GM23338 (cell line): ENCODE measurements at regions not wholly inside any gene's neighbourhood (a gene's known extent, or its start where the extent isn't known, plus 50 kb on each side); places are given as distances from the start of the nearest gene placed in this dataset.

Experiments
- ATAC-seq: fragments of 200-7000 bp; cut with Tn5 transposase; 3 replicates; pipeline ENCODE4 v1.9.1; 2020
- DNase-seq: peaks from one replicate; pipeline ENCODE4 v3.0.0-alpha.2; 2015; ENCODE audit warnings: low spot score
- H2AFZ ChIP-seq: fragments of 200-600 bp; sonication (generic); 2 replicates; pipeline ENCODE4 v1.8.0; 2016; ENCODE audit warnings: antibody characterized with exemption, mild to moderate bottlenecking, moderate library complexity
- H3F3A ChIP-seq: fragments of 200-600 bp; sonication (generic); replicated peaks from 2 replicates; pipeline ENCODE4 v1.8.0; 2017; ENCODE audit warnings: antibody characterized with exemption, mixed run types, low read depth
- H3K27ac ChIP-seq: fragments of 200-600 bp; sonication (generic); 2 replicates; pipeline ENCODE4 v1.6.1; 2016; ENCODE audit warnings: low read depth
- H3K27me3 ChIP-seq: fragments of 200-600 bp; sonication (generic); 2 replicates; pipeline ENCODE4 v1.8.0; 2016; ENCODE audit warnings: mild to moderate bottlenecking, mixed run types, moderate library complexity; ENCODE audit not compliant: insufficient read depth
- H3K36me3 ChIP-seq: fragments of 200-600 bp; sonication (generic); 2 replicates; pipeline ENCODE4 v1.8.0; 2016; ENCODE audit warnings: mild to moderate bottlenecking; ENCODE audit not compliant: insufficient read depth
- H3K4me1 ChIP-seq: fragments of 200-600 bp; sonication (generic); 2 replicates; pipeline ENCODE4 v1.8.0; 2016; ENCODE audit warnings: mild to moderate bottlenecking, moderate library complexity; ENCODE audit not compliant: insufficient read depth
- H3K4me2 ChIP-seq: fragments of 200-600 bp; sonication (generic); 2 replicates; pipeline ENCODE4 v1.7.1; 2017; ENCODE audit warnings: mixed run types
- H3K4me3 ChIP-seq: fragments of 200-600 bp; sonication (generic); 2 replicates; pipeline ENCODE4 v1.6.1; 2016; ENCODE audit warnings: mixed run types
- H3K79me2 ChIP-seq: fragments of 200-600 bp; sonication (generic); replicated peaks from 2 replicates; pipeline ENCODE4 v1.8.0; 2017; ENCODE audit warnings: mild to moderate bottlenecking; ENCODE audit not compliant: insufficient read depth
- H3K9me2 ChIP-seq: fragments of 200-600 bp; sonication (generic); 2 replicates; pipeline ENCODE4 v1.8.0; 2017; ENCODE audit not compliant: insufficient read depth
- H4K20me1 ChIP-seq: fragments of 200-600 bp; sonication (generic); replicated peaks from 2 replicates; pipeline ENCODE4 v1.8.0; 2017; ENCODE audit warnings: mild to moderate bottlenecking; ENCODE audit not compliant: insufficient read depth
- H3K27ac Mint-ChIP-seq: 2 replicates; pipeline ENCODE4 v1.8.0; 2020; ENCODE audit warnings: inconsistent platforms, mild to moderate bottlenecking, moderate library complexity, mixed read lengths
- H3K27me3 Mint-ChIP-seq: 3 replicates; pipeline ENCODE4 v1.8.0; 2022; ENCODE audit warnings: low read depth, mild to moderate bottlenecking, moderate library complexity, mixed read lengths, inconsistent platforms; ENCODE audit not compliant: insufficient read depth, poor library complexity
- H3K36me3 Mint-ChIP-seq: 3 replicates; pipeline ENCODE4 v1.8.0; 2021; ENCODE audit warnings: low read depth, mild to moderate bottlenecking, inconsistent platforms, moderate library complexity, mixed read lengths
- H3K4me1 Mint-ChIP-seq: 3 replicates; pipeline ENCODE4 v1.8.0; 2020; ENCODE audit warnings: mild to moderate bottlenecking, inconsistent platforms, mixed read lengths
- H3K4me3 Mint-ChIP-seq: 3 replicates; pipeline ENCODE4 v1.8.0; 2021; ENCODE audit warnings: moderate library complexity, mild to moderate bottlenecking, inconsistent platforms, mixed read lengths
- H3K9me3 Mint-ChIP-seq: 3 replicates; pipeline ENCODE4 v1.8.0; 2020; ENCODE audit warnings: moderate library complexity, mild to moderate bottlenecking, inconsistent platforms, mixed read lengths
- EZH2 ChIP-seq: fragments of 200-600 bp; sonication (generic); IDR thresholded peaks from one replicate; pipeline ENCODE4 v1.8.0; 2017; ENCODE audit warnings: antibody characterized with exemption, mild to moderate bottlenecking, low read depth; ENCODE audit not compliant: unreplicated experiment
- EZH2phosphoT487 ChIP-seq: fragments of 200-600 bp; sonication (generic); IDR thresholded peaks from one replicate; pipeline ENCODE4 v1.8.1; 2018; ENCODE audit warnings: antibody characterized with exemption; ENCODE audit not compliant: unreplicated experiment
- POLR2AphosphoS5 ChIP-seq: IDR thresholded peaks from 2 replicates; pipeline ENCODE4 v1.6.1; 2016; ENCODE audit warnings: antibody characterized with exemption, low read depth
- ZNF114 ChIP-seq: fragments of 250-450 bp; sonication (Bioruptor Pico); IDR thresholded peaks from 2 replicates; pipeline ENCODE4 v1.5.0; 2020; ENCODE audit warnings: mild to moderate bottlenecking, moderate library complexity
- ZNF331 ChIP-seq: fragments of 250-450 bp; sonication (Bioruptor Pico); IDR thresholded peaks from 2 replicates; pipeline ENCODE4 v1.5.0; 2020; ENCODE audit warnings: low read depth, mild to moderate bottlenecking, moderate library complexity
- TF ChIP-seq, protein P1 (sequence below), 2 experiments: fragments of 200-600 bp in 1 of 2; sonication (generic) in 1 of 2; conservative IDR thresholded peaks; 2 replicates each; pipeline versions ENCODE4 v1.5.1 to v1.6.1; 2016 to 2017; ENCODE audit warnings: antibody characterized with exemption in 2 of 2, low read depth in 2 of 2, mild to moderate bottlenecking in 2 of 2, moderate library complexity in 1 of 2
- TF ChIP-seq, protein P2 (sequence below): IDR thresholded peaks from 2 replicates; pipeline ENCODE4 v1.6.1; 2016; ENCODE audit warnings: antibody characterized with exemption
- TF ChIP-seq, protein P3 (sequence below): IDR thresholded peaks from one replicate; pipeline ENCODE4 v1.6.1; 2018; ENCODE audit warnings: antibody characterized with exemption; ENCODE audit not compliant: unreplicated experiment

DNA sequence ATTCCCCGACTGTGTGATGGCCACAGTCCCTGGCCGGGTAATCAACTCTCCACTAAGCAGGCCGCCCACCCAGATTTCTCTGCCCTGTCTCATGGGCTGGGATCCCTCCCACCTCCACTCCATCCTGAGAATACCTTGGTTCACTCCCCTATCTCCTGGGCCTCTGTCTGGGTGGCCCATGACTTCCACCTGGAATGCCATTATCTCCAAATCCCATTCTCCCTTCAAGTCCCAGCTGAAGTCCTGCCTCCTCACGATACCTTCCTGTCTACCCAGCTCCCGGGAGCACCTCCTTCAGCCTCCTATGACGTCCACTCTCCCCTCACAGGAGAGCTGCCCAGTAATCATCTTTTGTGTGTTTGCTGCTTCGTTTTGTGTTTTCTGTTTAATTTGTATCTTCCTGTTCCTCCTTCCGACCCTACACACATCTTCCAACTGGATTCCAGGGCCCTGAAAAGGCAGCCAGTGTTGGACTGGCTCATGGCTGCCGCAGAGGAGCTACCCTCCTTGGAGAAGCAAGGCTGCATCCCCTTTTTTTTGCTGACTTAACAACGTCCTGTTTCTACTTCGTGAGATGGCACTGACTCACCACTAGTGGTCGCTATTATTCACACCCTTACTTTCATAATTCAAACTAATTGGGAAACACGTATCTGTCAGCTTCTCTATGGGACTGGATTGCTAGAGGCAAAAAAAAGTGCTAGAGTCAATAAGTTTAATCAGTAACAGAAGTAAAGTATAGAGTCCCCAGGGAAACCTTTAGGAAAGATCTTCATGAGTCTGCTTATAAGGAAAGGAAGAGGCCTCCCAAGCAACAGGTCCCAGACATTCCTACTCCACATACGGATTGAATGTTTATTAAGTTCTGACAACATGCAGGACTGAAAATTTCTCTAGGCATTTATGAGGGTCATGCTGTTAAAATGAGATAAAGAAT, 171.9 kb upstream of the GATA6 start:
- Mint-ChIP-seq H3K27ac (no peak overlapping the region), H3K36me3 (no peaks in the 10 kb centered on the region), H3K4me1 (peaks cover 5% of the 10 kb centered on the region; the same call in 2 of the 3 replicates), H3K9me3 (no peaks in the 10 kb centered on the region), H3K27me3 (peaks cover 8% of the 10 kb centered on the region), H3K4me3 (no peak overlapping the region)
- peak overlapping the region; percentile 81 for H2AFZ ChIP-seq
- DNase-seq (peak; percentile 78), ATAC-seq (peak; percentile 88)
- no peak overlapping the region for H3K4me3 ChIP-seq
- no peaks in the 10 kb centered on the region for H3K79me2 ChIP-seq
- TF ChIP-seq EZH2phosphoT487 = no peak
- TF ChIP-seq, protein P1, sequence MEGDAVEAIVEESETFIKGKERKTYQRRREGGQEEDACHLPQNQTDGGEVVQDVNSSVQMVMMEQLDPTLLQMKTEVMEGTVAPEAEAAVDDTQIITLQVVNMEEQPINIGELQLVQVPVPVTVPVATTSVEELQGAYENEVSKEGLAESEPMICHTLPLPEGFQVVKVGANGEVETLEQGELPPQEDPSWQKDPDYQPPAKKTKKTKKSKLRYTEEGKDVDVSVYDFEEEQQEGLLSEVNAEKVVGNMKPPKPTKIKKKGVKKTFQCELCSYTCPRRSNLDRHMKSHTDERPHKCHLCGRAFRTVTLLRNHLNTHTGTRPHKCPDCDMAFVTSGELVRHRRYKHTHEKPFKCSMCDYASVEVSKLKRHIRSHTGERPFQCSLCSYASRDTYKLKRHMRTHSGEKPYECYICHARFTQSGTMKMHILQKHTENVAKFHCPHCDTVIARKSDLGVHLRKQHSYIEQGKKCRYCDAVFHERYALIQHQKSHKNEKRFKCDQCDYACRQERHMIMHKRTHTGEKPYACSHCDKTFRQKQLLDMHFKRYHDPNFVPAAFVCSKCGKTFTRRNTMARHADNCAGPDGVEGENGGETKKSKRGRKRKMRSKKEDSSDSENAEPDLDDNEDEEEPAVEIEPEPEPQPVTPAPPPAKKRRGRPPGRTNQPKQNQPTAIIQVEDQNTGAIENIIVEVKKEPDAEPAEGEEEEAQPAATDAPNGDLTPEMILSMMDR (conservative IDR thresholded peaks at IDR 0.05; ENCODE audit: low read depth in 2 of 2) = peak; percentile 76 to 92
- no peaks in the 10 kb centered on the region for H3K36me3 ChIP-seq
- no peak overlapping the region for H3K4me2 ChIP-seq
- peaks cover 11% of the 10 kb centered on the region for H3K27me3 ChIP-seq
- no peaks in the 10 kb centered on the region for H4K20me1 ChIP-seq
- H3F3A ChIP-seq = no peaks in the 10 kb centered on the region
- no peaks in the 10 kb centered on the region for H3K4me1 ChIP-seq
- no peaks in the 10 kb centered on the region for H3K9me2 ChIP-seq
- no peak overlapping the region for H3K27ac ChIP-seq

DNA sequence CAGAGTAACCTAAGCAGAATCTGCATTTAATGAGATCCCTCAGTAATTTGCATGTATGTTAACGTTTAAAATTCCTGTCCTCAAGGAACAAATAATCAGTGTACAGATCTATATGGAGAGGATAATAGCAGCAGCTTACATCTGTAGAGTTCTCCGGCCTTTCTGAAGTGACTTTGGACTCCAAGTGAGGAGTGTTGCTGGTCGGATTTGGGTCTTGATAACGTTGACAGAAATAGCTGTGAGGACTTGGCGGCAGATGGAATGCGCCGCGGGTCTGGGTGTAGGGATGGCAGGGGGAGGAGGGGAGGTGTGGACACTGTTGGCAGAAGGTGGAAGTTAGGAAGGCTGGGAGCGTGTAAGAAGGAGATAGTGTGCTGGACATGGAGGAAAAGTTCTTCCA, 170.9 kb upstream of the GATA6 start:
- Mint-ChIP-seq H3K27me3 (peaks cover 8% of the 10 kb centered on the region), H3K4me1 (peaks cover 5% of the 10 kb centered on the region; the same call in 2 of the 3 replicates), H3K9me3 (no peaks in the 10 kb centered on the region), H3K27ac (no peak overlapping the region), H3K4me3 (no peak overlapping the region), H3K36me3 (no peaks in the 10 kb centered on the region)
- Histone ChIP-seq H3K36me3 (no peaks in the 10 kb centered on the region), H3K4me2 (no peak overlapping the region), H3F3A (no peaks in the 10 kb centered on the region), H3K4me3 (no peak overlapping the region), H3K79me2 (no peaks in the 10 kb centered on the region), H4K20me1 (no peaks in the 10 kb centered on the region), H2AFZ (no peak overlapping the region), H3K27ac (no peak overlapping the region), H3K27me3 (peaks cover 7% of the 10 kb centered on the region), H3K9me2 (no peaks in the 10 kb centered on the region), H3K4me1 (no peaks in the 10 kb centered on the region)
- ATAC-seq = no peak
- no peak for DNase-seq
- TF ChIP-seq EZH2phosphoT487 = no peak
- no peak for TF ChIP-seq ZNF114 (CRISPR knock-in tag)
- TF ChIP-seq, protein P2, sequence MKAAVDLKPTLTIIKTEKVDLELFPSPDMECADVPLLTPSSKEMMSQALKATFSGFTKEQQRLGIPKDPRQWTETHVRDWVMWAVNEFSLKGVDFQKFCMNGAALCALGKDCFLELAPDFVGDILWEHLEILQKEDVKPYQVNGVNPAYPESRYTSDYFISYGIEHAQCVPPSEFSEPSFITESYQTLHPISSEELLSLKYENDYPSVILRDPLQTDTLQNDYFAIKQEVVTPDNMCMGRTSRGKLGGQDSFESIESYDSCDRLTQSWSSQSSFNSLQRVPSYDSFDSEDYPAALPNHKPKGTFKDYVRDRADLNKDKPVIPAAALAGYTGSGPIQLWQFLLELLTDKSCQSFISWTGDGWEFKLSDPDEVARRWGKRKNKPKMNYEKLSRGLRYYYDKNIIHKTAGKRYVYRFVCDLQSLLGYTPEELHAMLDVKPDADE = no peak
- TF ChIP-seq EZH2 = no peak
- no peak for TF ChIP-seq POLR2AphosphoS5
- TF ChIP-seq, protein P3, sequence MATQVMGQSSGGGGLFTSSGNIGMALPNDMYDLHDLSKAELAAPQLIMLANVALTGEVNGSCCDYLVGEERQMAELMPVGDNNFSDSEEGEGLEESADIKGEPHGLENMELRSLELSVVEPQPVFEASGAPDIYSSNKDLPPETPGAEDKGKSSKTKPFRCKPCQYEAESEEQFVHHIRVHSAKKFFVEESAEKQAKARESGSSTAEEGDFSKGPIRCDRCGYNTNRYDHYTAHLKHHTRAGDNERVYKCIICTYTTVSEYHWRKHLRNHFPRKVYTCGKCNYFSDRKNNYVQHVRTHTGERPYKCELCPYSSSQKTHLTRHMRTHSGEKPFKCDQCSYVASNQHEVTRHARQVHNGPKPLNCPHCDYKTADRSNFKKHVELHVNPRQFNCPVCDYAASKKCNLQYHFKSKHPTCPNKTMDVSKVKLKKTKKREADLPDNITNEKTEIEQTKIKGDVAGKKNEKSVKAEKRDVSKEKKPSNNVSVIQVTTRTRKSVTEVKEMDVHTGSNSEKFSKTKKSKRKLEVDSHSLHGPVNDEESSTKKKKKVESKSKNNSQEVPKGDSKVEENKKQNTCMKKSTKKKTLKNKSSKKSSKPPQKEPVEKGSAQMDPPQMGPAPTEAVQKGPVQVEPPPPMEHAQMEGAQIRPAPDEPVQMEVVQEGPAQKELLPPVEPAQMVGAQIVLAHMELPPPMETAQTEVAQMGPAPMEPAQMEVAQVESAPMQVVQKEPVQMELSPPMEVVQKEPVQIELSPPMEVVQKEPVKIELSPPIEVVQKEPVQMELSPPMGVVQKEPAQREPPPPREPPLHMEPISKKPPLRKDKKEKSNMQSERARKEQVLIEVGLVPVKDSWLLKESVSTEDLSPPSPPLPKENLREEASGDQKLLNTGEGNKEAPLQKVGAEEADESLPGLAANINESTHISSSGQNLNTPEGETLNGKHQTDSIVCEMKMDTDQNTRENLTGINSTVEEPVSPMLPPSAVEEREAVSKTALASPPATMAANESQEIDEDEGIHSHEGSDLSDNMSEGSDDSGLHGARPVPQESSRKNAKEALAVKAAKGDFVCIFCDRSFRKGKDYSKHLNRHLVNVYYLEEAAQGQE = no peak
- TF ChIP-seq ZNF331 (CRISPR knock-in tag) = no peak
